K562 (cell line): ENCODE measurements at regions not wholly inside any gene's neighbourhood (a gene's known extent, or its start where the extent isn't known, plus 50 kb on each side); places are given as distances from the start of the nearest gene placed in this dataset.

Source experiments
- ATAC-seq: fragments of 200-7000 bp; cut with Tn5 transposase; 3 replicates; pipeline ENCODE4 v1.9.1; 2020; ENCODE audit warnings: moderate library complexity
- BruUV-seq: library from RNA; stranded (reverse); fragments of 400-500 nt; replicated peaks from 2 replicates; lab custom pipeline; 2021; lab: Mats Ljungman, UMichigan
- CTCF ChIA-PET: fragments of 300-600 bp; formaldehyde crosslinking; extraction: SDS; loops from one replicate; lab custom pipeline; 2021; ENCODE audit warnings: low intra/inter-chr PET ratio; lab: Yijun Ruan, JAX
- POLR2A ChIA-PET: fragments of 300-600, 350-650 bp; sonication (Branson Sonifier 250); formaldehyde crosslinking; extraction: SDS; loops from one replicate; lab custom pipeline; 2021; ENCODE audit warnings: antibody characterized with exemption, inconsistent platforms; lab: Yijun Ruan, JAX
- DNase-seq, 4 experiments: peaks; one replicate each; pipeline versions ENCODE4 v3.0.0 to v3.0.0-alpha.2; 2011 to 2018; ENCODE audit warnings: low spot score in 3 of 4, mixed read lengths in 3 of 4; ENCODE audit errors: extremely low read depth in 1 of 4
- FAIRE-seq: peaks from 2 replicates; lab custom pipeline; 2011; peaks lifted over from hg19 to GRCh38; lab: Jason Lieb, UNC
- H2AFZ ChIP-seq: 2 replicates; pipeline ENCODE4 v1.6.0; 2011; ENCODE audit warnings: low read depth, low read length, control low read depth, inconsistent platforms
- H3K27ac ChIP-seq: fragments of 200-600 bp; 3 replicates; pipeline ENCODE4 v1.8.0; 2011; ENCODE audit warnings: low read depth, mild to moderate bottlenecking, control low read depth, inconsistent platforms, low read length, moderate library complexity, mixed read lengths; ENCODE audit errors: extremely low read depth
- H3K27me3 ChIP-seq, 2 experiments: fragments of 300-600 bp in 1 of 2; 2 replicates in 1 of 2; 3 replicates in 1 of 2; pipeline versions ENCODE4 v1.6.0 to v1.8.0; 2011; ENCODE audit warnings: inconsistent platforms in 2 of 2, low read length in 2 of 2, mild to moderate bottlenecking in 1 of 2, mixed read lengths in 1 of 2, moderate library complexity in 1 of 2; ENCODE audit not compliant: control insufficient read depth in 2 of 2, insufficient read depth in 2 of 2
- H3K36me3 ChIP-seq: fragments of 300-600 bp; 3 replicates; pipeline ENCODE4 v1.8.0; 2011; ENCODE audit warnings: mild to moderate bottlenecking, low read length, inconsistent platforms; ENCODE audit not compliant: control insufficient read depth, insufficient read depth
- H3K4me1 ChIP-seq, 2 experiments: fragments of 200-600 bp in 1 of 2; replicated peaks in 1 of 2; 2 replicates in 1 of 2; 3 replicates in 1 of 2; pipeline versions ENCODE4 v1.5.1 to v1.8.0; 2011; ENCODE audit warnings: inconsistent platforms in 2 of 2, low read length in 2 of 2, mild to moderate bottlenecking in 1 of 2, mixed read lengths in 1 of 2, moderate library complexity in 1 of 2; ENCODE audit not compliant: control insufficient read depth in 2 of 2, insufficient read depth in 2 of 2
- H3K4me2 ChIP-seq: 2 replicates; pipeline ENCODE4 v1.6.1; 2011; ENCODE audit warnings: low read length, control low read depth, inconsistent platforms, mixed read lengths; ENCODE audit not compliant: insufficient read depth
- H3K4me3 ChIP-seq: fragments of 200-600 bp; sonication (generic), shearing (Covaris generic); 2 replicates; pipeline ENCODE4 v1.5.1; 2016; ENCODE audit warnings: control low read depth, inconsistent platforms
- H3K79me2 ChIP-seq: fragments of 200-600 bp; 3 replicates; pipeline ENCODE4 v1.8.0; 2011; ENCODE audit warnings: low read length, inconsistent platforms; ENCODE audit not compliant: control insufficient read depth, insufficient read depth
- H3K9ac ChIP-seq, 2 experiments: 2 replicates each; pipeline versions ENCODE4 v1.6.0 to v1.6.1; 2011; ENCODE audit warnings: low read depth in 2 of 2, low read length in 2 of 2, control low read depth in 1 of 2, inconsistent platforms in 1 of 2, mild to moderate bottlenecking in 1 of 2, mixed read lengths in 1 of 2; ENCODE audit not compliant: insufficient read depth in 1 of 2
- H3K9me1 ChIP-seq: one replicate; pipeline ENCODE4 v1.6.0; 2011; ENCODE audit warnings: inconsistent platforms, mild to moderate bottlenecking, low read length, moderate library complexity; ENCODE audit not compliant: control insufficient read depth, insufficient read depth
- H3K9me3 ChIP-seq: replicated peaks from 2 replicates; pipeline ENCODE4 v1.5.1; 2011; ENCODE audit warnings: low read depth, low read length, inconsistent platforms; ENCODE audit not compliant: control insufficient read depth, insufficient read depth
- H4K20me1 ChIP-seq: replicated peaks from 2 replicates; pipeline ENCODE4 v1.6.1; 2011; ENCODE audit warnings: low read length, inconsistent platforms, mixed read lengths; ENCODE audit not compliant: control insufficient read depth, insufficient read depth
- C11orf30 ChIP-seq: fragments of 450-650 bp; IDR thresholded peaks from 2 replicates; pipeline ENCODE4 v1.6.1; 2016; ENCODE audit warnings: low read depth, mild to moderate bottlenecking
- CHD2 ChIP-seq: IDR thresholded peaks from 2 replicates; pipeline ENCODE4 v1.6.1; 2011; ENCODE audit warnings: low read depth, low read length
- CREB3L1 ChIP-seq: fragments of 450-650 bp; IDR thresholded peaks from 2 replicates; pipeline ENCODE4 v1.6.1; 2014; ENCODE audit warnings: low read depth, mild to moderate bottlenecking, moderate library complexity, borderline replicate concordance
- CTBP1 ChIP-seq: fragments of 450-650 bp; IDR thresholded peaks from 2 replicates; pipeline ENCODE4 v1.6.1; 2016; ENCODE audit warnings: borderline replicate concordance
- CTCF ChIP-seq, 3 experiments: IDR thresholded peaks in 2 of 3; conservative IDR thresholded peaks in 1 of 3; 2 replicates each; pipeline ENCODE4 v1.5.1; 2011 to 2012; ENCODE audit warnings: low read length in 3 of 3, mild to moderate bottlenecking in 3 of 3, control low read depth in 2 of 3, improper control_type of control experiment in 1 of 3, inconsistent platforms in 1 of 3, low read depth in 1 of 3, mixed read lengths in 1 of 3, moderate library complexity in 1 of 3; ENCODE audit not compliant: insufficient read depth in 2 of 3
- GABPB1 ChIP-seq: sonication (generic); formaldehyde crosslinking; IDR thresholded peaks from 2 replicates; pipeline ENCODE4 v1.8.0; 2022; ENCODE audit warnings: mild to moderate bottlenecking, missing genetic modification reagents
- HDAC1 ChIP-seq, 2 experiments: fragments of 450-650 bp; IDR thresholded peaks; 2 replicates each; pipeline ENCODE4 v1.6.1; 2016 to 2017; ENCODE audit warnings: inconsistent platforms in 1 of 2, mild to moderate bottlenecking in 1 of 2, moderate library complexity in 1 of 2
- MAZ ChIP-seq, 2 experiments: fragments of 450-650 bp in 1 of 2; sonication (generic) in 1 of 2; formaldehyde crosslinking; IDR thresholded peaks in 1 of 2; conservative IDR thresholded peaks in 1 of 2; 2 replicates each; pipeline versions ENCODE4 v1.4.0 to v1.5.0; 2020; ENCODE audit warnings: mild to moderate bottlenecking in 1 of 2, missing genetic modification reagents in 1 of 2
- NRF1 ChIP-seq, 2 experiments: fragments of 450-650 bp; IDR thresholded peaks in 1 of 2; conservative IDR thresholded peaks in 1 of 2; 2 replicates each; pipeline ENCODE4 v1.6.1; 2014; ENCODE audit warnings: mild to moderate bottlenecking in 2 of 2
- RBBP5 ChIP-seq: fragments of 200-600 bp; sonication (generic); IDR thresholded peaks from 2 replicates; pipeline ENCODE4 v1.6.1; 2012; ENCODE audit warnings: borderline replicate concordance, mild to moderate bottlenecking, low read length, control low read depth, inconsistent platforms; ENCODE audit not compliant: insufficient read depth, poor library complexity, severe bottlenecking
- SETDB1 ChIP-seq: IDR thresholded peaks from one replicate; pipeline ENCODE4 v1.6.1; 2012; ENCODE audit warnings: low read length, control low read depth, inconsistent platforms
- SMAD4 ChIP-seq: fragments of 250-450 bp; sonication (Bioruptor Pico); conservative IDR thresholded peaks from 2 replicates; pipeline ENCODE4 v1.8.0; 2021; ENCODE audit warnings: inconsistent platforms, mild to moderate bottlenecking, moderate library complexity
- SRSF7 ChIP-seq: fragments of 200-400 bp; formaldehyde crosslinking; optimal IDR thresholded peaks from 2 replicates; pipeline ENCODE3; 2017; ENCODE audit warnings: mild to moderate bottlenecking, low read depth, low read length
- TAF9B ChIP-seq: fragments of 450-650 bp; IDR thresholded peaks from 2 replicates; pipeline ENCODE4 v1.6.1; 2018; ENCODE audit warnings: mild to moderate bottlenecking; ENCODE audit not compliant: partially characterized antibody
- ZNF436 ChIP-seq: fragments of 250-450, 450-650 bp; sonication (Bioruptor Pico); formaldehyde crosslinking; IDR thresholded peaks from 2 replicates; pipeline ENCODE4 v1.7.0; 2020; ENCODE audit warnings: mild to moderate bottlenecking
- ZNF445 ChIP-seq: fragments of 250-450 bp; sonication (Bioruptor Pico); IDR thresholded peaks from 2 replicates; pipeline ENCODE4 v1.4.0; 2020; ENCODE audit warnings: low read depth, mild to moderate bottlenecking, moderate library complexity
- ZNF695 ChIP-seq: fragments of 450-650 bp; formaldehyde crosslinking; IDR thresholded peaks from 2 replicates; pipeline ENCODE4 v1.4.0; 2020; ENCODE audit warnings: mild to moderate bottlenecking, moderate library complexity
- WGBS: fragments of 100-300 bp; shearing (Covaris generic); methylation state at CpG from one replicate; pipeline ENCODE4 v1.1.6; 2016; ENCODE audit warnings: low coverage, mixed read lengths; ENCODE audit not compliant: insufficient coverage; ENCODE audit errors: missing lambda C conversion rate; 5-methylcytosine and 5-hydroxymethylcytosine counted together
- in situ Hi-C: fragments of 300-500 bp; cut with MboI; formaldehyde crosslinking; loops from 4 replicates; pipeline ENCODE4 v1.15.0; 2018; ENCODE audit warnings: inconsistent platforms, mixed read lengths
- intact Hi-C: fragments of 100-400 bp; cut with micrococcal nuclease; formaldehyde crosslinking; loops from 2 replicates; pipeline ENCODE4 v1.14.2; 2022

- peak; percentile 75 for TF ChIP-seq C11orf30
Observed at GRCh38 chr9:36488389-36488756, 84.3 kb upstream of the MELK start (continued).

GRCh38 chr9:36487482-36488388 is 85.0 kb upstream of the MELK start:
- peak overlapping the region; percentile 89 for H3K4me2 ChIP-seq
- CTCF ChIA-PET, result no interaction called here
- intact Hi-C loops (loop anchor here (2.0 to 5.0 kb wide), 2 partner anchors 61 to 70 kb away; no protein-coding TSS in a partner anchor), in situ Hi-C loops (no loop called here)
- TSS peak; percentile 94 for BruUV-seq
- no peaks in the 10 kb centered on the region for H3K36me3 ChIP-seq
- peak; percentile 98 for ATAC-seq
- WGBS, result 3% methylated on average over 20 of the region's 94 CpGs
- H3K9me3 ChIP-seq, result no peaks in the 10 kb centered on the region
- POLR2A ChIA-PET, result interaction anchor here (0.6 to 1.2 kb wide), 8 partner anchors 9 to 85 kb away, joined by 3 to 4 read pairs (median 3); no protein-coding TSS in a partner anchor
- H3K79me2 ChIP-seq, result peaks cover 27% of the 10 kb centered on the region
- peaks cover 13 to 21% of the 10 kb centered on the region in 2 experiments; a peak in 4 of 5 replicates for H3K4me1 ChIP-seq
- H2AFZ ChIP-seq, result peak overlapping the region; percentile 97
- H3K9ac ChIP-seq, result peak overlapping the region; percentile 80 to 90
- H3K27ac ChIP-seq, result peak overlapping the region; percentile 89
- peaks cover 7% of the 10 kb centered on the region; the same call in 1 of the 2 replicates for H4K20me1 ChIP-seq
- H3K9me1 ChIP-seq, result no peaks in the 10 kb centered on the region
- no peaks in the 10 kb centered on the region for H3K27me3 ChIP-seq
- peak overlapping the region; percentile 66 for H3K4me3 ChIP-seq
- FAIRE-seq, result no peak
- peak; percentile 87 to 89 (median 88) for DNase-seq
- TF ChIP-seq CREB3L1 (0 out of 2 replicates have a peak, but pooled peaks have one; percentile 28), CTBP1 (peak; percentile 56), TAF9B (no peak), ZNF436 (CRISPR knock-in tag) (no peak), SRSF7 (no peak), CTCF (IDR thresholded peaks at IDR 0.05 in 2 of 3, conservative IDR thresholded peaks at IDR 0.05 in 1 of 3; ENCODE audit: insufficient read depth in 2 of 3, low read depth in 1 of 3, low read length in 3 of 3) (0 out of 6 replicates have a peak, but pooled peaks of 1 of the 3 experiments have one; percentile 7), GABPB1 (CRISPR knock-in tag) (peak; percentile 18; the same call in 1 of the 2 replicates), CHD2 (peak; percentile 87), RBBP5 (peak; percentile 60), MAZ (CRISPR knock-in tag; conservative IDR thresholded peaks at IDR 0.05 in 1 of 2, IDR thresholded peaks at IDR 0.05 in 1 of 2) (peak; percentile 68 to 71), SMAD4 (CRISPR knock-in tag) (peak; percentile 59; the same call in 1 of the 2 replicates), NRF1 (conservative IDR thresholded peaks at IDR 0.05 in 1 of 2, IDR thresholded peaks at IDR 0.05 in 1 of 2) (peak; percentile 90 to 91), ZNF445 (CRISPR knock-in tag) (no peak), SETDB1 (no peak), ZNF695 (CRISPR knock-in tag) (no peak), HDAC1 (IDR thresholded peaks at IDR 0.05) (peak in 1 of 2 experiments; percentile 23; a peak in 1 of 4 replicates)
